HEK293 (cell line): ENCODE measurements at regions not wholly inside any gene's neighbourhood (a gene's known extent, or its start where the extent isn't known, plus 50 kb on each side); places are given as distances from the start of the nearest gene placed in this dataset.
"Not testable (repeated sequence)": the region's sequence is repeated elsewhere in the genome, so short reads cannot be mapped to it uniquely, and the experiment has no call there.

Experiments
- CTCF ChIA-PET: fragments of 350-600 bp; formaldehyde crosslinking; extraction: SDS; loops from one replicate; lab custom pipeline; 2021; ENCODE audit warnings: antibody characterized with exemption; lab: Yijun Ruan, JAX
- POLR2A ChIA-PET: fragments of 300-600 bp; formaldehyde crosslinking; extraction: SDS; loops from one replicate; lab custom pipeline; 2020; ENCODE audit warnings: antibody characterized with exemption, inconsistent platforms; lab: Yijun Ruan, JAX
- H3K27ac ChIP-seq: fragments of 200-500 bp; sonication (Bioruptor generic); 2 replicates; pipeline ENCODE4 v1.5.1; 2014; ENCODE audit warnings: low read depth, low read length, control low read depth, inconsistent platforms; ENCODE audit errors: extremely low read depth
- H3K36me3 ChIP-seq, 2 experiments: fragments of 200-500 bp in 1 of 2; sonication (Bioruptor generic) in 1 of 2; 1 replicate in 1 of 2; 2 replicates in 1 of 2; pipeline ENCODE4 v1.5.1; 2014 to 2017; ENCODE audit warnings: inconsistent platforms in 2 of 2, low read length in 2 of 2; ENCODE audit not compliant: control insufficient read depth in 2 of 2, insufficient read depth in 1 of 2
- H3K4me1 ChIP-seq: fragments of 200-500 bp; sonication (Bioruptor generic); 2 replicates; pipeline ENCODE4 v1.5.1; 2014; ENCODE audit warnings: mild to moderate bottlenecking, low read length, inconsistent platforms; ENCODE audit not compliant: control insufficient read depth, insufficient read depth
- H3K4me3 ChIP-seq: 2 replicates; pipeline ENCODE4 v1.5.1; 2011; ENCODE audit warnings: low read depth, mild to moderate bottlenecking, control low read depth, low read length, moderate library complexity
- H3K9me3 ChIP-seq: fragments of 200-500 bp; sonication (Bioruptor generic); 2 replicates; pipeline ENCODE4 v1.5.1; 2014; ENCODE audit warnings: low read depth, low read length, inconsistent platforms; ENCODE audit not compliant: control insufficient read depth, insufficient read depth
- ATF2 ChIP-seq: fragments of 450-650 bp; formaldehyde crosslinking; IDR thresholded peaks from 2 replicates; pipeline ENCODE4 v1.5.1; 2016; ENCODE audit warnings: missing biosample characterization, missing genetic modification characterization, low read depth
- GLIS1 ChIP-seq: fragments of 450-650 bp; formaldehyde crosslinking; IDR thresholded peaks from 2 replicates; pipeline ENCODE4 v1.5.1; 2016; ENCODE audit warnings: missing biosample characterization, missing genetic modification characterization
- GLIS2 ChIP-seq: fragments of 450-650 bp; formaldehyde crosslinking; IDR thresholded peaks from 2 replicates; pipeline ENCODE4 v1.5.1; 2016; ENCODE audit warnings: missing biosample characterization, missing genetic modification characterization
- HIC1 ChIP-seq: fragments of 450-650 bp; formaldehyde crosslinking; IDR thresholded peaks from 2 replicates; pipeline ENCODE4 v1.5.1; 2016; ENCODE audit warnings: missing biosample characterization, missing genetic modification characterization
- ZBTB17 ChIP-seq: fragments of 450-650 bp; formaldehyde crosslinking; IDR thresholded peaks from 2 replicates; pipeline ENCODE4 v1.5.1; 2016; ENCODE audit warnings: missing biosample characterization, missing genetic modification characterization
- ZNF132 ChIP-seq: fragments of 450-650 bp; formaldehyde crosslinking; IDR thresholded peaks from 2 replicates; pipeline ENCODE4 v1.5.1; 2017; ENCODE audit warnings: missing biosample characterization, missing genetic modification characterization, borderline replicate concordance
- ZNF133 ChIP-seq: fragments of 450-650 bp; formaldehyde crosslinking; IDR thresholded peaks from 2 replicates; pipeline ENCODE4 v1.5.1; 2016; ENCODE audit warnings: missing biosample characterization, missing genetic modification characterization
- ZNF155 ChIP-seq: fragments of 450-650 bp; formaldehyde crosslinking; IDR thresholded peaks from 2 replicates; pipeline ENCODE4 v1.5.1; 2016; ENCODE audit warnings: missing biosample characterization, missing genetic modification characterization
- ZNF174 ChIP-seq: fragments of 450-650 bp; formaldehyde crosslinking; IDR thresholded peaks from 2 replicates; pipeline ENCODE4 v1.5.0; 2017; ENCODE audit warnings: missing biosample characterization, mild to moderate bottlenecking, missing genetic modification characterization
- ZNF24 ChIP-seq: fragments of 450-650 bp; formaldehyde crosslinking; IDR thresholded peaks from 2 replicates; pipeline ENCODE4 v1.5.1; 2016; ENCODE audit warnings: missing biosample characterization, missing genetic modification characterization
- ZNF248 ChIP-seq: fragments of 450-650 bp; formaldehyde crosslinking; IDR thresholded peaks from 2 replicates; pipeline ENCODE4 v1.5.1; 2017; ENCODE audit warnings: missing biosample characterization, missing genetic modification characterization
- ZNF324 ChIP-seq: fragments of 450-650 bp; formaldehyde crosslinking; IDR thresholded peaks from 2 replicates; pipeline ENCODE4 v1.5.1; 2016; ENCODE audit warnings: missing biosample characterization, missing genetic modification characterization
- ZNF335 ChIP-seq: fragments of 450-650 bp; formaldehyde crosslinking; conservative IDR thresholded peaks from 2 replicates; pipeline ENCODE4 v1.5.1; 2016; ENCODE audit warnings: missing biosample characterization, missing genetic modification characterization
- ZNF394 ChIP-seq: fragments of 450-650 bp; formaldehyde crosslinking; IDR thresholded peaks from 2 replicates; pipeline ENCODE4 v1.5.1; 2016; ENCODE audit warnings: missing biosample characterization, missing genetic modification characterization, mild to moderate bottlenecking, moderate library complexity, borderline replicate concordance
- ZNF610 ChIP-seq: fragments of 450-650 bp; formaldehyde crosslinking; IDR thresholded peaks from 2 replicates; pipeline ENCODE4 v1.5.1; 2016; ENCODE audit warnings: missing biosample characterization, missing genetic modification characterization, borderline replicate concordance
- ZNF658 ChIP-seq: fragments of 450-650 bp; formaldehyde crosslinking; IDR thresholded peaks from 2 replicates; pipeline ENCODE4; 2016; ENCODE audit warnings: missing biosample characterization, missing genetic modification characterization
- ZNF692 ChIP-seq: fragments of 450-650 bp; formaldehyde crosslinking; IDR thresholded peaks from 2 replicates; pipeline ENCODE4 v1.5.1; 2016; ENCODE audit warnings: missing biosample characterization, missing genetic modification characterization
- ZNF776 ChIP-seq: fragments of 450-650 bp; formaldehyde crosslinking; IDR thresholded peaks from 2 replicates; pipeline ENCODE4 v1.5.0; 2017; ENCODE audit warnings: missing biosample characterization, missing genetic modification characterization, borderline replicate concordance

GRCh38 chr4:31259119-31259518 is 539.0 kb downstream of the PCDH7 start (continued):
- TF ChIP-seq ZNF610: no peak

GRCh38 chr4:31261632-31262031 is 541.5 kb downstream of the PCDH7 start:
- Histone ChIP-seq H3K27ac (no peak overlapping the region), H3K9me3 (no peaks in the 10 kb centered on the region), H3K4me1 (no peaks in the 10 kb centered on the region), H3K36me3 (no peaks in the 10 kb centered on the region), H3K4me3 (no peak overlapping the region)
- ChIA-PET POLR2A (no interaction called here), CTCF (no interaction called here)
- no peak for TF ChIP-seq ZNF776 (tag by site-specific recombination)
- no peak for TF ChIP-seq ZBTB17 (tag by site-specific recombination)
- TF ChIP-seq ZNF155 (tag by site-specific recombination): no peak
- no peak for TF ChIP-seq ATF2 (tag by site-specific recombination)

- H3K27ac ChIP-seq, CTCF ChIA-PET, H3K4me1 ChIP-seq, H3K4me3 ChIP-seq, H3K9me3 ChIP-seq, H3K36me3 ChIP-seq: not testable (repeated sequence)
- POLR2A ChIA-PET: interaction anchor here (0.9 kb wide), 1 partner anchor 547 kb away, joined by 3 read pairs; no protein-coding TSS in a partner anchor
Measured at GRCh38 chr4:31266094-31266493, 545.9 kb downstream of the PCDH7 start.

- CTCF ChIA-PET: no interaction called here
- no peak for TF ChIP-seq GLIS2
- no peak for TF ChIP-seq ZNF335
- TF ChIP-seq ZNF324 (tag by site-specific recombination): no peak
- no peak for TF ChIP-seq ZNF174 (tag by site-specific recombination)
- no peak for TF ChIP-seq ZNF132
- no peak for TF ChIP-seq ZNF24 (tag by site-specific recombination)
- no peak for TF ChIP-seq GLIS1 (tag by site-specific recombination)
- TF ChIP-seq HIC1 (tag by site-specific recombination): no peak
- no peak for TF ChIP-seq ZNF692 (tag by site-specific recombination)
- TF ChIP-seq ZNF658 (tag by site-specific recombination): no peak
- TF ChIP-seq ZNF394 (tag by site-specific recombination): no peak
- TF ChIP-seq ZNF133 (tag by site-specific recombination): no peak
- TF ChIP-seq ZNF248: no peak
- Histone ChIP-seq H3K36me3 (no peaks in the 10 kb centered on the region), H3K27ac (no peak overlapping the region), H3K4me3 (no peak overlapping the region), H3K4me1 (no peaks in the 10 kb centered on the region), H3K9me3 (no peaks in the 10 kb centered on the region)
- POLR2A ChIA-PET: no interaction called here
Measured at GRCh38 chr4:31272331-31273061, 552.3 kb downstream of the PCDH7 start.
